GM23248 (cell line): ENCODE measurements at regions not wholly inside any gene's neighbourhood (a gene's known extent, or its start where the extent isn't known, plus 50 kb on each side); places are given as distances from the start of the nearest gene placed in this dataset.

Experiments
- EZH2 ChIP-seq: fragments of 200-600 bp; sonication (generic); IDR thresholded peaks from 2 replicates; pipeline ENCODE4 v1.6.1; 2018; ENCODE audit warnings: antibody characterized with exemption, mild to moderate bottlenecking; ENCODE audit not compliant: insufficient read depth, poor library complexity, severe bottlenecking
- EZH2phosphoT487 ChIP-seq: fragments of 200-600 bp; sonication (generic); IDR thresholded peaks from 2 replicates; pipeline ENCODE4 v1.6.1; 2018; ENCODE audit warnings: antibody characterized with exemption, moderate library complexity, mild to moderate bottlenecking, low read depth; ENCODE audit not compliant: insufficient read depth

- TF ChIP-seq EZH2 (no peak), EZH2phosphoT487 (no peak)
These were observed 50.5 kb downstream of the PALM2AKAP2 start for GRCh38 chr9:109830545-109830944.
